HepG2 (cell line): ENCODE measurements at regions not wholly inside any gene's neighbourhood (a gene's known extent, or its start where the extent isn't known, plus 50 kb on each side); places are given as distances from the start of the nearest gene placed in this dataset.

Experiments
- ADNP ChIP-seq: sonication (generic); formaldehyde crosslinking; IDR thresholded peaks from 2 replicates; pipeline ENCODE4 v1.4.0; 2020; ENCODE audit warnings: missing genetic modification reagents
- EP300 ChIP-seq, 3 experiments: sonication (generic) in 1 of 3; formaldehyde crosslinking in 1 of 3; IDR thresholded peaks; 2 replicates each; pipeline versions ENCODE4 v1.5.1 to v1.6.1; 2011 to 2020; ENCODE audit warnings: low read depth in 2 of 3, low read length in 2 of 3, borderline replicate concordance in 1 of 3, improper control_type of control experiment in 1 of 3, mild to moderate bottlenecking in 1 of 3, missing genetic modification reagents in 1 of 3, moderate library complexity in 1 of 3
- EZH2 ChIP-seq: conservative IDR thresholded peaks from 2 replicates; pipeline ENCODE4 v1.6.1; 2012; ENCODE audit warnings: mild to moderate bottlenecking, low read depth, low read length, moderate library complexity
- IRF2 ChIP-seq: IDR thresholded peaks from 2 replicates; pipeline ENCODE4 v1.6.1; 2018; ENCODE audit warnings: missing genetic modification reagents, missing compliant biosample characterization
- KDM5A ChIP-seq: fragments of 200-600 bp; sonication (generic); IDR thresholded peaks from 2 replicates; pipeline ENCODE4 v1.7.0; 2018; ENCODE audit warnings: antibody characterized with exemption, mild to moderate bottlenecking, low read length, borderline replicate concordance
- KLF9 ChIP-seq: IDR thresholded peaks from 2 replicates; pipeline ENCODE4 v1.6.1; 2016; ENCODE audit warnings: low read depth
- MXI1 ChIP-seq: IDR thresholded peaks from 3 replicates; pipeline ENCODE4 v1.6.1; 2012; ENCODE audit warnings: low read depth, low read length, inconsistent platforms, borderline replicate concordance
- POLR2A ChIP-seq, 2 experiments: IDR thresholded peaks; 2 replicates each; pipeline ENCODE4 v1.6.1; 2011; ENCODE audit warnings: low read depth in 2 of 2, low read length in 2 of 2, mild to moderate bottlenecking in 1 of 2, moderate library complexity in 1 of 2; ENCODE audit not compliant: insufficient read depth in 1 of 2
- RFX5 ChIP-seq: IDR thresholded peaks from 2 replicates; pipeline ENCODE4 v1.6.1; 2011; ENCODE audit warnings: low read depth, low read length, improper control_type of control experiment
- ZNF235 ChIP-seq: sonication (generic); formaldehyde crosslinking; IDR thresholded peaks from 2 replicates; pipeline ENCODE4 v1.8.1; 2023; ENCODE audit warnings: mild to moderate bottlenecking, missing genetic modification reagents, borderline replicate concordance
- ZNF253 ChIP-seq: sonication (generic); formaldehyde crosslinking; IDR thresholded peaks from 2 replicates; pipeline ENCODE4 v1.8.0; 2022; ENCODE audit warnings: mild to moderate bottlenecking, missing genetic modification reagents, borderline replicate concordance
- TF ChIP-seq, protein P1 (sequence below): sonication (generic); formaldehyde crosslinking; IDR thresholded peaks from 2 replicates; pipeline ENCODE4 v1.5.0; 2020; ENCODE audit warnings: mild to moderate bottlenecking, missing genetic modification reagents, moderate library complexity
- TF ChIP-seq, protein P2 (sequence below): fragments of 450-650 bp; IDR thresholded peaks from 2 replicates; pipeline ENCODE4 v1.6.1; 2016

DNA sequence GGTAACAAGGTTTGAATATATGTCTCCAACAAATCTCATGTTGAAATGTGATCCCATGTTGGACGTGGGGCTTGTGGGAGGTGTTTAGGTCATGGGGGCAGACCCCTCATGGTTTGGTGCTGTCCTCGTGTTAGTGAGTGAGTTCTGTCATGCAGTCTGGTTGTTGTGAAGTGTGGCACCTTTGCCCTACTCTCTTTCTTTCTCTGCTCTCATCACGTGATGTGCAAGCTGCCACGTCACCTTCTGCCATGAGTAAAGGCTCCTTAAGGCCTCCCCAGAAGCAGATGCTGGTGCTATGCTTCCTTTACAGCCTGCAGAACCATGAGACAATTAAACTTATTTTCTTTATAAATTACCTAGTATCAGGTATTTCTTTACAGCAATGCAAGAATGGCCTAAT lies 218.3 kb downstream of the NXPE2 start:
- TF ChIP-seq, protein P1, sequence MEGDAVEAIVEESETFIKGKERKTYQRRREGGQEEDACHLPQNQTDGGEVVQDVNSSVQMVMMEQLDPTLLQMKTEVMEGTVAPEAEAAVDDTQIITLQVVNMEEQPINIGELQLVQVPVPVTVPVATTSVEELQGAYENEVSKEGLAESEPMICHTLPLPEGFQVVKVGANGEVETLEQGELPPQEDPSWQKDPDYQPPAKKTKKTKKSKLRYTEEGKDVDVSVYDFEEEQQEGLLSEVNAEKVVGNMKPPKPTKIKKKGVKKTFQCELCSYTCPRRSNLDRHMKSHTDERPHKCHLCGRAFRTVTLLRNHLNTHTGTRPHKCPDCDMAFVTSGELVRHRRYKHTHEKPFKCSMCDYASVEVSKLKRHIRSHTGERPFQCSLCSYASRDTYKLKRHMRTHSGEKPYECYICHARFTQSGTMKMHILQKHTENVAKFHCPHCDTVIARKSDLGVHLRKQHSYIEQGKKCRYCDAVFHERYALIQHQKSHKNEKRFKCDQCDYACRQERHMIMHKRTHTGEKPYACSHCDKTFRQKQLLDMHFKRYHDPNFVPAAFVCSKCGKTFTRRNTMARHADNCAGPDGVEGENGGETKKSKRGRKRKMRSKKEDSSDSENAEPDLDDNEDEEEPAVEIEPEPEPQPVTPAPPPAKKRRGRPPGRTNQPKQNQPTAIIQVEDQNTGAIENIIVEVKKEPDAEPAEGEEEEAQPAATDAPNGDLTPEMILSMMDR = no peak
- TF ChIP-seq MXI1 (no peak), POLR2A (IDR thresholded peaks at IDR 0.05; ENCODE audit: insufficient read depth in 1 of 2, low read depth in 2 of 2, low read length in 2 of 2) (no peak), RFX5 (no peak), KLF9 (no peak), EZH2 (no peak), IRF2 (no peak), ADNP (CRISPR knock-in tag) (no peak), ZNF235 (CRISPR knock-in tag) (no peak), ZNF253 (no peak), KDM5A (no peak), EP300 (IDR thresholded peaks at IDR 0.05; ENCODE audit: low read depth in 2 of 2, low read length in 2 of 2) (no peak), EP300 (CRISPR knock-in tag; IDR thresholded peaks at IDR 0.05; ENCODE audit: borderline replicate concordance) (no peak)
- TF ChIP-seq, protein P2, sequence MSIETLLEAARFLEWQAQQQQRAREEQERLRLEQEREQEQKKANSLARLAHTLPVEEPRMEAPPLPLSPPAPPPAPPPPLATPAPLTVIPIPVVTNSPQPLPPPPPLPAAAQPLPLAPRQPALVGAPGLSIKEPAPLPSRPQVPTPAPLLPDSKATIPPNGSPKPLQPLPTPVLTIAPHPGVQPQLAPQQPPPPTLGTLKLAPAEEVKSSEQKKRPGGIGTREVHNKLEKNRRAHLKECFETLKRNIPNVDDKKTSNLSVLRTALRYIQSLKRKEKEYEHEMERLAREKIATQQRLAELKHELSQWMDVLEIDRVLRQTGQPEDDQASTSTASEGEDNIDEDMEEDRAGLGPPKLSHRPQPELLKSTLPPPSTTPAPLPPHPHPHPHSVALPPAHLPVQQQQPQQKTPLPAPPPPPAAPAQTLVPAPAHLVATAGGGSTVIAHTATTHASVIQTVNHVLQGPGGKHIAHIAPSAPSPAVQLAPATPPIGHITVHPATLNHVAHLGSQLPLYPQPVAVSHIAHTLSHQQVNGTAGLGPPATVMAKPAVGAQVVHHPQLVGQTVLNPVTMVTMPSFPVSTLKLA = no peak
